NCI-H524 treated with DMSO at 0.1 percent for 48 hours (cell line): ENCODE measurements at regions not wholly inside any gene's neighbourhood (a gene's known extent, or its start where the extent isn't known, plus 50 kb on each side); places are given as distances from the start of the nearest gene placed in this dataset.
"Not testable (repeated sequence)": the region's sequence is repeated elsewhere in the genome, so short reads cannot be mapped to it uniquely, and the experiment has no call there.

ENCODE experiments used
- DNase-seq: peaks from one replicate; lab custom pipeline; 2025; lab: John Stamatoyannopoulos, UW

- no peak for DNase-seq
Measured at GRCh38 chr13:97520061-97520460, 86.1 kb downstream of the RAP2A start.

- no peak for DNase-seq
Measured at GRCh38 chr13:97520866-97521265, 86.9 kb downstream of the RAP2A start.

GRCh38 chr13:97521726-97522125, 87.8 kb downstream of the RAP2A start:
- peak; percentile 6 for DNase-seq

GRCh38 chr13:97522243-97522642, 88.3 kb downstream of the RAP2A start:
- DNase-seq = no peak

- no peak for DNase-seq
Measured at GRCh38 chr13:97526556-97526955, 92.6 kb downstream of the RAP2A start.

- no peak for DNase-seq
Measured at GRCh38 chr13:97528518-97528917, 94.5 kb downstream of the RAP2A start.

GRCh38 chr13:97534540-97534939, 100.6 kb downstream of the RAP2A start:
- DNase-seq = no peak

GRCh38 chr13:97535614-97536013, 101.6 kb downstream of the RAP2A start:
- DNase-seq = no peak

- no peak for DNase-seq
Measured at GRCh38 chr13:97537110-97537509, 103.1 kb downstream of the RAP2A start.

GRCh38 chr13:97538203-97538602, 104.2 kb downstream of the RAP2A start:
- no peak for DNase-seq

GRCh38 chr13:97539651-97540610, 106.0 kb downstream of the RAP2A start:
- DNase-seq = no peak

GRCh38 chr13:97540696-97541095, 106.7 kb downstream of the RAP2A start:
- DNase-seq = no peak

GRCh38 chr13:97542102-97542685, 108.2 kb downstream of the RAP2A start:
- DNase-seq = no peak

GRCh38 chr13:97544031-97544765, 110.2 kb downstream of the RAP2A start:
- DNase-seq = no peak

- not testable (repeated sequence) for DNase-seq
Measured at GRCh38 chr13:97544971-97545499, 111.1 kb downstream of the RAP2A start.

- DNase-seq = no peak
Measured at GRCh38 chr13:97548138-97548537, 114.2 kb downstream of the RAP2A start.

GRCh38 chr13:97548711-97549110, 114.7 kb downstream of the RAP2A start:
- DNase-seq = no peak

GRCh38 chr13:97549201-97549600, 115.2 kb downstream of the RAP2A start:
- no peak for DNase-seq

GRCh38 chr13:97554496-97554895, 120.5 kb downstream of the RAP2A start:
- no peak for DNase-seq

- no peak for DNase-seq
Measured at GRCh38 chr13:97555034-97555433, 121.1 kb downstream of the RAP2A start.

- DNase-seq = no peak
Measured at GRCh38 chr13:97559030-97559429, 125.1 kb downstream of the RAP2A start.

GRCh38 chr13:97559981-97560380, 126.0 kb downstream of the RAP2A start:
- DNase-seq = no peak
